SHP77 (cell line): ENCODE measurements at regions not wholly inside any gene's neighbourhood (a gene's known extent, or its start where the extent isn't known, plus 50 kb on each side); places are given as distances from the start of the nearest gene placed in this dataset.

Experiments
- DNase-seq, 2 experiments: peaks; one replicate each; lab custom pipeline; 2025; lab: John Stamatoyannopoulos, UW

GRCh38 chr6:77535172-77535571, 71.9 kb upstream of the HTR1B start:
- DNase-seq: no peak

- DNase-seq: no peak
Measured at GRCh38 chr6:77536701-77537100, 73.4 kb upstream of the HTR1B start.

- DNase-seq: no peak
Measured at GRCh38 chr6:77543601-77544000, 80.3 kb upstream of the HTR1B start.

- DNase-seq: no peak
Measured at GRCh38 chr6:77548190-77548589, 84.9 kb upstream of the HTR1B start.

GRCh38 chr6:77548662-77549366, 85.5 kb upstream of the HTR1B start:
- no peak for DNase-seq

GRCh38 chr6:77551135-77551534, 87.8 kb upstream of the HTR1B start:
- DNase-seq: no peak

GRCh38 chr6:77561768-77562314, 91.0 kb upstream of the MEI4 start:
- peak; percentile 10 to 14 for DNase-seq

GRCh38 chr6:77565370-77565769, 87.5 kb upstream of the MEI4 start:
- DNase-seq: no peak

GRCh38 chr6:77566235-77566634, 86.6 kb upstream of the MEI4 start:
- DNase-seq: no peak

- no peak for DNase-seq
Measured at GRCh38 chr6:77568570-77568969, 84.3 kb upstream of the MEI4 start.

GRCh38 chr6:77573843-77574242, 79.0 kb upstream of the MEI4 start:
- DNase-seq: no peak

GRCh38 chr6:77587963-77588362, 64.9 kb upstream of the MEI4 start:
- DNase-seq: no peak
